ENCODE measurements at regions not wholly inside any gene's neighbourhood (a gene's known extent, or its start where the extent isn't known, plus 50 kb on each side); places are given as distances from the start of the nearest gene placed in this dataset.
A peak's percentile ranks its signal among the peaks of the same experiment; 100 is the strongest.

GRCh38 chr11:15769203-15769602 lies 587.1 kb downstream of the SOX6 start:
- DNase-seq (ENCODE audit: low read depth) = peak; percentile 86
- peak overlapping the region; percentile 7; the same call in 1 of the 2 replicates for H3K4me3 ChIP-seq (ENCODE audit: low read depth, low read length)
- TF ChIP-seq, protein P1, sequence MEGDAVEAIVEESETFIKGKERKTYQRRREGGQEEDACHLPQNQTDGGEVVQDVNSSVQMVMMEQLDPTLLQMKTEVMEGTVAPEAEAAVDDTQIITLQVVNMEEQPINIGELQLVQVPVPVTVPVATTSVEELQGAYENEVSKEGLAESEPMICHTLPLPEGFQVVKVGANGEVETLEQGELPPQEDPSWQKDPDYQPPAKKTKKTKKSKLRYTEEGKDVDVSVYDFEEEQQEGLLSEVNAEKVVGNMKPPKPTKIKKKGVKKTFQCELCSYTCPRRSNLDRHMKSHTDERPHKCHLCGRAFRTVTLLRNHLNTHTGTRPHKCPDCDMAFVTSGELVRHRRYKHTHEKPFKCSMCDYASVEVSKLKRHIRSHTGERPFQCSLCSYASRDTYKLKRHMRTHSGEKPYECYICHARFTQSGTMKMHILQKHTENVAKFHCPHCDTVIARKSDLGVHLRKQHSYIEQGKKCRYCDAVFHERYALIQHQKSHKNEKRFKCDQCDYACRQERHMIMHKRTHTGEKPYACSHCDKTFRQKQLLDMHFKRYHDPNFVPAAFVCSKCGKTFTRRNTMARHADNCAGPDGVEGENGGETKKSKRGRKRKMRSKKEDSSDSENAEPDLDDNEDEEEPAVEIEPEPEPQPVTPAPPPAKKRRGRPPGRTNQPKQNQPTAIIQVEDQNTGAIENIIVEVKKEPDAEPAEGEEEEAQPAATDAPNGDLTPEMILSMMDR (IDR thresholded peaks at IDR 0.05; ENCODE audit: control insufficient read depth, extremely low read depth, insufficient read depth) = no peak

- H3K4me3 ChIP-seq (ENCODE audit: low read depth, low read length) = no peak overlapping the region
- TF ChIP-seq, protein P1 (IDR thresholded peaks at IDR 0.05; ENCODE audit: control insufficient read depth, extremely low read depth, insufficient read depth) = peak; percentile 40
- DNase-seq (ENCODE audit: low read depth) = no peak
These were observed 585.4 kb downstream of the SOX6 start for GRCh38 chr11:15770798-15771414.

DNA sequence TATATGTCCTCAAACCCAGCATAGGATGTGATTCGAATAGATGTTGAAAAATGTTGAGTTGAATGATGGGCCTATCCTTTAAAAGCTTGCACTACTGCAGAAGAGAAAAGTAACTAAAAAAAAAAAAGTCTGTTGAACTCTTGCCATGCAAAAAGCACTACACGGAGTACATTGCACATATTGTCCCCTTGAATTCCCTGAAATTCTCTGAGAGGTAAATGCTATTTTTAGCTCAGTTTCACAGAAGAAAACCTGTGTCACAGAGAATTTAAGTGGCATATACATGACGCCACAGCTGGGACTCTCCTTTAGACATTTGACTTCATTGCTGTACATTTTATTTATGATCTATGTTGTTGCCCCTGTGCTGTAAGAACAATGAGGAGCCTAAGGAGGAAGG lies 583.8 kb downstream of the SOX6 start:
- DNase-seq (ENCODE audit: low read depth) = no peak
- TF ChIP-seq, protein P1 (IDR thresholded peaks at IDR 0.05; ENCODE audit: control insufficient read depth, extremely low read depth, insufficient read depth) = no peak
- no peak overlapping the region for H3K4me3 ChIP-seq (ENCODE audit: low read depth, low read length)

GRCh38 chr11:15772981-15773380 lies 583.4 kb downstream of the SOX6 start:
- no peak overlapping the region for H3K4me3 ChIP-seq (ENCODE audit: low read depth, low read length)
- TF ChIP-seq, protein P1 (IDR thresholded peaks at IDR 0.05; ENCODE audit: control insufficient read depth, extremely low read depth, insufficient read depth) = no peak
- DNase-seq (ENCODE audit: low read depth) = no peak

DNA sequence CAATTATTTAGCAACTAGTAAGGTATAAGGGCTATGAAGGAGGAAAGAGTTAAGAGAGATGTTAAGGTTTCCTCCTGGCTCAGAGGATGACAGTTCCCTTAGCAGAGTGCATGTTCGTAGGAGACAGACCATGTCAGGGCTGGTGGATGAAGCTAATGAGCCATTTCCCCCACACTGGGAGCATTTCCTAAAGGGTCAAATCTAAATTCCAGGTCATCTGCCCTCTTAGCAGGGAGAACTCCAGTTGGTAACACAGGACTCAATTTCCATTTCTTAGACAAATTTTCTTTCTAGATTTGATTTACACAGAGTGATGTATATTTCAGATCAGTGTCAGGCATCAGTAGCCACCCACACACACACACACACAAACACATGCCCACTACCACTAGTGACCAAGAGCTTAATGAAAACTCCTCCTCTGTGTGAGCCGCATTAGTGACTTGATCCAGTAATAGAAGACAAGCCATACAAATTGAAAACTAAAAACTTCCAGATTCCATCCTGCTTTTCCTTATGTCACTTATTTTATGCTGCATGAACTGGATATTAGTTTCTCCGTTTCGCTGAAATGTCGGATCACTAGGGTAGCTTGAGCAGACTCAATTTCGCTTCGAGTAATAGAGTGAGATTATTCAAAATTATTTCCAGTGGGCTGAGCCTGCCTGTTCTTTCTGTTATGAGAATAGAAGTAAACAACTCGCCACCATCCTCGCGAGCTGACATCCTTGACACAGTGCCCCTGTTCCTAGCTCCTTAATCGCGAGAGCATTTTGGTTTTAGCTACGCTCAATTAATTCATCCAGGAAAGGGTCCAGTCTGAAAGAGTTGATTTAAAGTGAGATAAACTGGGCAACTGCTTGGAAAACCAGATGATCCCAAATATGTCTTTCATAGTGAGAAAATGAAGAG lies 582.6 kb downstream of the SOX6 start:
- TF ChIP-seq, protein P1 (IDR thresholded peaks at IDR 0.05; ENCODE audit: control insufficient read depth, extremely low read depth, insufficient read depth) = no peak
- no peak overlapping the region for H3K4me3 ChIP-seq (ENCODE audit: low read depth, low read length)
- no peak for DNase-seq (ENCODE audit: low read depth)

- TF ChIP-seq, protein P1 (IDR thresholded peaks at IDR 0.05; ENCODE audit: control insufficient read depth, extremely low read depth, insufficient read depth) = no peak
- DNase-seq (ENCODE audit: low read depth) = no peak
- no peak overlapping the region for H3K4me3 ChIP-seq (ENCODE audit: low read depth, low read length)
These were observed 581.9 kb downstream of the SOX6 start for GRCh38 chr11:15774388-15774939.
